Kidney tubule cell (primary cell): ENCODE measurements at regions not wholly inside any gene's neighbourhood (a gene's known extent, or its start where the extent isn't known, plus 50 kb on each side); places are given as distances from the start of the nearest gene placed in this dataset.
A peak's percentile ranks its signal among the peaks of the same experiment; 100 is the strongest.
"Not testable (repeated sequence)": the region's sequence is repeated elsewhere in the genome, so short reads cannot be mapped to it uniquely, and the experiment has no call there.

Source experiments
- DNase-seq: peaks from one replicate; pipeline ENCODE4 v3.0.0-alpha.2; 2018; ENCODE audit warnings: low spot score

GRCh38 chr2:239657236-239657635 is 256.4 kb upstream of the HDAC4 start:
- DNase-seq, result no peak

GRCh38 chr2:239654266-239654665 is 253.4 kb upstream of the HDAC4 start:
- DNase-seq, result no peak

- DNase-seq, result no peak
Measured at GRCh38 chr2:239651859-239652258, 251.0 kb upstream of the HDAC4 start.

GRCh38 chr2:239650674-239651073 is 249.9 kb upstream of the HDAC4 start:
- DNase-seq, result no peak

- no peak for DNase-seq
Measured at GRCh38 chr2:239649309-239649708, 248.5 kb upstream of the HDAC4 start.

- no peak for DNase-seq
Measured at GRCh38 chr2:239648607-239649006, 247.8 kb upstream of the HDAC4 start.

- no peak for DNase-seq
Measured at GRCh38 chr2:239647052-239647819, 246.4 kb upstream of the HDAC4 start.

- no peak for DNase-seq
Measured at GRCh38 chr2:239646184-239646583, 245.4 kb upstream of the HDAC4 start.

GRCh38 chr2:239644594-239644993 is 243.8 kb upstream of the HDAC4 start:
- DNase-seq, result not testable (repeated sequence)

- no peak for DNase-seq
Measured at GRCh38 chr2:239644011-239644410, 243.2 kb upstream of the HDAC4 start.

- no peak for DNase-seq
Measured at GRCh38 chr2:239642406-239643004, 241.7 kb upstream of the HDAC4 start.

GRCh38 chr2:239641904-239642303 is 241.1 kb upstream of the HDAC4 start:
- not testable (repeated sequence) for DNase-seq

- no peak for DNase-seq
Measured at GRCh38 chr2:239640676-239641578, 240.1 kb upstream of the HDAC4 start.

- no peak for DNase-seq
Measured at GRCh38 chr2:239640210-239640609, 239.4 kb upstream of the HDAC4 start.

GRCh38 chr2:239639421-239640185 is 238.8 kb upstream of the HDAC4 start:
- no peak for DNase-seq

- DNase-seq, result no peak
Measured at GRCh38 chr2:239638376-239638775, 237.6 kb upstream of the HDAC4 start.

GRCh38 chr2:239636808-239637207 is 236.0 kb upstream of the HDAC4 start:
- DNase-seq, result no peak

- no peak for DNase-seq
Measured at GRCh38 chr2:239634769-239635168, 233.9 kb upstream of the HDAC4 start.

- peak; percentile 47 for DNase-seq
Measured at GRCh38 chr2:239630618-239631286, 229.9 kb upstream of the HDAC4 start.

GRCh38 chr2:239629926-239630617 is 229.3 kb upstream of the HDAC4 start:
- DNase-seq, result peak; percentile 3
